Epithelial cell of proximal tubule (primary cell): ENCODE measurements at regions not wholly inside any gene's neighbourhood (a gene's known extent, or its start where the extent isn't known, plus 50 kb on each side); places are given as distances from the start of the nearest gene placed in this dataset.

ENCODE experiments used
- DNase-seq: peaks from one replicate; pipeline ENCODE4 v3.0.0-alpha.2; 2011; ENCODE audit warnings: low read depth
- H3K4me3 ChIP-seq: 2 replicates; pipeline ENCODE4 v1.5.1; 2011; ENCODE audit warnings: low read depth, mild to moderate bottlenecking, low read length
- TF ChIP-seq, protein P1 (sequence below): conservative IDR thresholded peaks from 2 replicates; pipeline ENCODE4 v1.5.1; 2012; ENCODE audit warnings: low read depth, mild to moderate bottlenecking, low read length

DNA sequence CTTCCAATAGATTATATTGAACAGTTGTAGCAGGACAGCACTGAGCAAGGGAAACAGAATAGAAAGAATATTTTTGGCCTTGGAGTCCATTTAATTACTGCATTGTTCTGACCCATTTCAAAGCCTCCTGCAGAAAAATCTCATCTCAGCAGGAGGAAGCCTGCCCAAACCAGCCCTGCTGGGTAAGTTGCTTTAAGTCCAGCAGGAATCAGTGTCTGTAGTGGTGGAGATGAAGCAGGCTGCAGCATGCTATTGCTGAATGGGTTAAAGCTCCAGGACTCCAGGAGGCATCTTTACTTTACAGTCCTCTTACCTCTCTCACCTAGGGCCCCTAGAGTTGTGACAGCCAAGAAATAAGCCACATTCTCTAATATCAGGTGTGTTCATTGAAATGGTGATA lies 380.3 kb upstream of the THBS1 start:
- TF ChIP-seq, protein P1, sequence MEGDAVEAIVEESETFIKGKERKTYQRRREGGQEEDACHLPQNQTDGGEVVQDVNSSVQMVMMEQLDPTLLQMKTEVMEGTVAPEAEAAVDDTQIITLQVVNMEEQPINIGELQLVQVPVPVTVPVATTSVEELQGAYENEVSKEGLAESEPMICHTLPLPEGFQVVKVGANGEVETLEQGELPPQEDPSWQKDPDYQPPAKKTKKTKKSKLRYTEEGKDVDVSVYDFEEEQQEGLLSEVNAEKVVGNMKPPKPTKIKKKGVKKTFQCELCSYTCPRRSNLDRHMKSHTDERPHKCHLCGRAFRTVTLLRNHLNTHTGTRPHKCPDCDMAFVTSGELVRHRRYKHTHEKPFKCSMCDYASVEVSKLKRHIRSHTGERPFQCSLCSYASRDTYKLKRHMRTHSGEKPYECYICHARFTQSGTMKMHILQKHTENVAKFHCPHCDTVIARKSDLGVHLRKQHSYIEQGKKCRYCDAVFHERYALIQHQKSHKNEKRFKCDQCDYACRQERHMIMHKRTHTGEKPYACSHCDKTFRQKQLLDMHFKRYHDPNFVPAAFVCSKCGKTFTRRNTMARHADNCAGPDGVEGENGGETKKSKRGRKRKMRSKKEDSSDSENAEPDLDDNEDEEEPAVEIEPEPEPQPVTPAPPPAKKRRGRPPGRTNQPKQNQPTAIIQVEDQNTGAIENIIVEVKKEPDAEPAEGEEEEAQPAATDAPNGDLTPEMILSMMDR = no peak
- no peak overlapping the region for H3K4me3 ChIP-seq
- DNase-seq = no peak

DNA sequence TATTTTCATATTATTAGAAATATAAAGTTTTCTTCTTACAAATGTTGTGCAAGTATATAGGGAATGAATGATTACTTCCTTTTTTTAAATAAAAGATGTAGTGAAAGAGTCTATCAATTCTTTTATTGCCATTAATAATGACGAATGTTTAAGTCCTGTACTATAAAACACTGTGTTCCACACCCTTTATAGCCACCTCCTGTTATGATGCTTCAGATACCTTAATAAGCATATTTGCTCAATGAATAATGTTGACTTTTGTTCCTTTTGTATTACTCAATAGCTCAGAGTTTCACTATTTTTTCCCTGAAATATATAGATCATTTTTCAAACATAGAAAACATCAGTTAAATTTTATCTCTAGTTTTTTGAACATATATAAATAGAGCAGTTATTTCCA lies 378.2 kb upstream of the THBS1 start:
- TF ChIP-seq, protein P1 = no peak
- DNase-seq = no peak
- H3K4me3 ChIP-seq = no peak overlapping the region

DNA sequence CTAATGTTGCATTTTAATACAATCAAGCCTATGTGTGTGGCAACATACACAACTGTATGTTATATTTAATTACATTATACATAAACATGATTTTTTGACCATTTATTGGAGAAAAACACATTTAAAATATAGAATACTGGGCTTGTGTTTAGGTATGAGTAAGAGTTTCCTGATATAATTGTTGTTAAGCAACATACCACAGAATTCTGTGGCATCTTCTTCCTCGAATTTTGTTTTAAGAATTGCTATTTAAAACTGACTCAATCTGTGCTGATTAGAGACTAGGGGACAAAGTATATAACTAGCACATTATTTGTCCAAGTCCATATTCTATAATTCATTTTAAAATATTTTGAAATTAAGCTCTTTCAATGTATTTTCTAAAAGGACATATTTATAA lies 376.8 kb upstream of the THBS1 start:
- TF ChIP-seq, protein P1 = no peak
- DNase-seq = no peak
- no peak overlapping the region for H3K4me3 ChIP-seq

DNA sequence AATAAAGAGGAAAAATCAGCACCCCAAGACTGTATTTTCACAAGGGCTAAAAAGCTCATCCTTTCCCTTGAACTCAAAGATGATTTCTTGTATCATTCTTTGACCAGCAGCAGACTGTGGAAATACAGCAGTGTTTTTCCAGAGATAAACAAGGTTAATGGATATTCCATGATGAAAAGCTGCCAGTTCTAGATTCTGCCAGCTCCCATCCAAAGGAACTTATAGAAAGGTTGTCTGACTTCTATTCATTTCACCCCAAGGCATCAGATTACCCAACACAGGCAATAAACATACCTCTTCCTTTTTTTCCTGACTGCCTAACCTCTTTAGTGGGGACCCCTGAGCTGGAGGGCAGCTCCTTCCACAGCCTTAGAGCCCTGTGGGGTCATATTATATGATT lies 375.8 kb upstream of the THBS1 start:
- TF ChIP-seq, protein P1 = no peak
- DNase-seq = no peak
- no peak overlapping the region for H3K4me3 ChIP-seq

DNA sequence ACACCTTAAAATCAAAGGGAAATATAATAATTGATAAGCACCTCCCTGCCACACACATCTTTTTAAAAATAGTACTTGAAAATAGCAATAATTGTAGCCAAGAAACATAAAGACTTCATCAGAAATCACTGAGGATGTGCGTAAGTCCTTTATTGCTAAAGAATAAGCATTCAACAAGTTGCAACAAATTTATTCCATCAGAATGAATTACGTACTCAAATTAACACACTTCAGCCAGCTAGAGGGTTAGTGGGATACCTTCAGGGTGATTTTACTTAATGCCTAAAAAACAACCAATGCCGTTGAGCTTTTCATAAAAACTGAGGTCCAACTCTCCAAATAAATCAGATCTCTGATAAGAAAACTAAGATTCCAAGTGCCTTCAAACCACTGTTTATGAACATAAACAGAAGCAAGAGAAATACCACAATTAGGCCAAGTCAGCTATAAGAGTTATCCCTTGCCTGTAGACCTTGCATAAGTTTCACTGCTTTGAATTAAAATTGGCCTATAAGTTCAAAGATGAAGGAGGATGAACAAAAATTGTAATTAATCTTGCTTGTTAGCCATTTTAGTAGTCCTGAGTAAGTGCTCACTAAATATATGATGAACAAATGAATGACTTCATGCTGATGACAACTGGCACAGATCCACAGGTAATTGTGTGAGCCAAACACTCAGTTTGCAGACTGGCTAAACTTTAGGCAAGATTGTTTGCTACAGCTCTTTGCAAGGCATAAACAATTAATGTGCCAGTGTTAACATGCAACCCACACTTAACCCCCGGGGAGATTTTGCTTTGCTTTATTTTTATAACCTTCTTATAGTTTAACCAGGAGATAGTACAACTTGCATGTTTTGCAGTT lies 375.1 kb upstream of the THBS1 start:
- H3K4me3 ChIP-seq = no peak overlapping the region
- TF ChIP-seq, protein P1 = no peak
- no peak for DNase-seq

DNA sequence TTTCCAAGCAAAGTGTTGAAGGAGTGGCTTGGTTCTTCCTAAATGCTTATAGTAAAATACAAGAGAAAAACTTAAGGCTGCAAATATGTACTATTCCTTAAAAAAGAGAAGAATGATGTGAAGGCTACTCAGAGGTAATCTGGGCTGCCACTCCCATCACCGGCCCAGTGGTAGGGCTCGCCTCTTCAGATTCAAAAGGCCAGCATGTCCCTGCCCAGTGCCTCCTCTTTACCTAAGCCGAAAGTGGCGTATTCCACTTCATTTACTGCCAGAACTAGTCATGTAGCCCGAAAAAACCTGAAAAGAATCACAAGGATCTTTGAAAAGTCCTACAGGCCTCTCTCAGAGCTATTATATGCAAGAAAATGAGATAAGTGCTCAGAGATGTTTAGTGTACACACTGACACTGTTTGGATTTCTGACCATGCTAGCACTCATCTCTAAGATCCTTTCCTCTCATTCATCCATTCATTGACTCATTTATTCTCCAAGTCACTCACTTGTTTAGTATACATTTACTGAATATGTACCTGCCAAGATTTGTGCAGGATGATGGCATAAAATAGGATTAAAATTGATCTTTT lies 373.3 kb upstream of the THBS1 start:
- TF ChIP-seq, protein P1 = no peak
- DNase-seq = no peak
- H3K4me3 ChIP-seq = no peak overlapping the region

DNA sequence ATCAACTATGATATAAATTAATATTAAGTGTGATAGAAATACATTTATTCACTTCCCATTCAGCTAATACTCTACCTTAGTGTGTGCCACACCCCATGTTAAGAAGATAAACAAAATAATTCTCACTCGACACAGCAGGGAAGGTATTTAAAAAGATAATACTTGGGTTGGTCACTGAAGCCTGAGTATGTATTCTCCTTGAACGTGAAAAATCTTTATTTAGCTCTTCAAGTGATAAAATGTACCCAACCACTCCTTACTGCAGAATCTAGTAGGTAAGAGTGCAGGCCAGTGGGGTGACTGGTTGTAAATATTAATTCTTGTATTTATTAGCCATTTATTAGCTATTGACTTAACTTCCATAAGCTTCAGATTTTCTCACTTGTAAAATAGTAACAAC lies 372.7 kb upstream of the THBS1 start:
- DNase-seq = no peak
- no peak overlapping the region for H3K4me3 ChIP-seq
- TF ChIP-seq, protein P1 = no peak
